Stimulated activated CD8-positive, alpha-beta memory T cell treated with anti-CD3 and anti-CD28 coated beads, Interleukin-4, amount 100 ng/mL, for 24 hours (primary cell): ENCODE measurements at regions not wholly inside any gene's neighbourhood (a gene's known extent, or its start where the extent isn't known, plus 50 kb on each side); places are given as distances from the start of the nearest gene placed in this dataset.
"Not testable (repeated sequence)": the region's sequence is repeated elsewhere in the genome, so short reads cannot be mapped to it uniquely, and the experiment has no call there.

Experiments
- DNase-seq: peaks from one replicate; pipeline ENCODE4 v3.0.0-alpha.2; 2020; ENCODE audit warnings: low read depth

- no peak for DNase-seq
Observed at GRCh38 chr16:16879567-16880251, 500.8 kb downstream of the NPIPA7 start.

- no peak for DNase-seq
Observed at GRCh38 chr16:16881814-16882213, 502.9 kb downstream of the NPIPA7 start.

- no peak for DNase-seq
Observed at GRCh38 chr16:16882766-16883165, 503.8 kb downstream of the NPIPA7 start.

GRCh38 chr16:16884451-16884850 lies 505.5 kb downstream of the NPIPA7 start:
- DNase-seq = no peak

- no peak for DNase-seq
Observed at GRCh38 chr16:16887193-16887592, 508.3 kb downstream of the NPIPA7 start.

GRCh38 chr16:16890964-16891363 lies 512.0 kb downstream of the NPIPA7 start:
- no peak for DNase-seq

- no peak for DNase-seq
Observed at GRCh38 chr16:16904601-16905000, 525.7 kb downstream of the NPIPA7 start.

GRCh38 chr16:16905850-16906249 lies 526.9 kb downstream of the NPIPA7 start:
- DNase-seq = no peak

- no peak for DNase-seq
Observed at GRCh38 chr16:16907089-16907488, 528.1 kb downstream of the NPIPA7 start.

- no peak for DNase-seq
Observed at GRCh38 chr16:16908077-16908476, 529.1 kb downstream of the NPIPA7 start.

GRCh38 chr16:16909126-16909525 lies 530.2 kb downstream of the NPIPA7 start:
- no peak for DNase-seq

GRCh38 chr16:16910666-16911065 lies 531.7 kb downstream of the NPIPA7 start:
- DNase-seq = no peak

GRCh38 chr16:16915771-16916170 lies 536.8 kb downstream of the NPIPA7 start:
- no peak for DNase-seq

GRCh38 chr16:16917191-16917785 lies 538.3 kb downstream of the NPIPA7 start:
- DNase-seq = no peak

GRCh38 chr16:16923479-16923878 lies 544.5 kb downstream of the NPIPA7 start:
- DNase-seq = no peak

GRCh38 chr16:16924613-16925012 lies 545.7 kb downstream of the NPIPA7 start:
- no peak for DNase-seq

GRCh38 chr16:16925432-16925831 lies 545.3 kb downstream of the XYLT1 start:
- DNase-seq = no peak

- DNase-seq = no peak
Observed at GRCh38 chr16:16928532-16929109, 542.1 kb downstream of the XYLT1 start.

GRCh38 chr16:16930309-16931000 lies 540.3 kb downstream of the XYLT1 start:
- no peak for DNase-seq

- DNase-seq = no peak
Observed at GRCh38 chr16:16933861-16934260, 536.9 kb downstream of the XYLT1 start.

- DNase-seq = no peak
Observed at GRCh38 chr16:16934660-16935059, 536.1 kb downstream of the XYLT1 start.

GRCh38 chr16:16935909-16936308 lies 534.9 kb downstream of the XYLT1 start:
- not testable (repeated sequence) for DNase-seq

- DNase-seq = no peak
Observed at GRCh38 chr16:16937576-16937975, 533.2 kb downstream of the XYLT1 start.
